SK-N-SH treated with all-trans-retinoic acid at 6 μM for 48 hours (cell line): ENCODE measurements at regions not wholly inside any gene's neighbourhood (a gene's known extent, or its start where the extent isn't known, plus 50 kb on each side); places are given as distances from the start of the nearest gene placed in this dataset.

Experiments used
- ESRRG ChIP-seq: fragments of 250-450 bp; sonication (Bioruptor Pico); IDR thresholded peaks from 2 replicates; pipeline ENCODE4 v1.6.1; 2021; ENCODE audit warnings: mild to moderate bottlenecking
- ZC3H10 ChIP-seq: fragments of 250-450 bp; sonication (Bioruptor Pico); IDR thresholded peaks from 2 replicates; pipeline ENCODE4 v1.5.1; 2021; ENCODE audit warnings: mild to moderate bottlenecking, moderate library complexity
- ZNF565 ChIP-seq: fragments of 450-650 bp; formaldehyde crosslinking; conservative IDR thresholded peaks from 2 replicates; pipeline ENCODE4 v1.5.0; 2020; ENCODE audit warnings: low read depth, mild to moderate bottlenecking, moderate library complexity

- TF ChIP-seq ESRRG = no peak
- no peak for TF ChIP-seq ZC3H10
- no peak for TF ChIP-seq ZNF565
Measured at GRCh38 chr6:18724056-18724455, 336.9 kb downstream of the RNF144B start.
